Effector memory CD4-positive, alpha-beta T cell (primary cell): ENCODE measurements at regions not wholly inside any gene's neighbourhood (a gene's known extent, or its start where the extent isn't known, plus 50 kb on each side); places are given as distances from the start of the nearest gene placed in this dataset.

ENCODE experiments used
- DNase-seq, 3 donors: peaks; one replicate each; pipeline ENCODE4 v3.0.0-alpha.2; 2020
- H3K27ac ChIP-seq: 2 replicates; pipeline ENCODE4 v1.7.0; 2013; ENCODE audit warnings: mild to moderate bottlenecking, low read length, moderate library complexity; ENCODE audit not compliant: insufficient read depth, poor library complexity, severe bottlenecking
- H3K27me3 ChIP-seq: replicated peaks from 2 replicates; pipeline ENCODE4 v1.7.0; 2013; ENCODE audit warnings: mild to moderate bottlenecking, low read length; ENCODE audit not compliant: insufficient read depth, control insufficient read depth, poor library complexity, severe bottlenecking
- H3K36me3 ChIP-seq: 2 replicates; pipeline ENCODE4 v1.7.0; 2013; ENCODE audit warnings: mild to moderate bottlenecking, low read length, moderate library complexity; ENCODE audit not compliant: control insufficient read depth, insufficient read depth
- H3K4me1 ChIP-seq: 2 replicates; pipeline ENCODE4 v1.7.0; 2013; ENCODE audit warnings: low read length, mild to moderate bottlenecking; ENCODE audit not compliant: control insufficient read depth, insufficient read depth, poor library complexity, severe bottlenecking
- H3K4me3 ChIP-seq: 2 replicates; pipeline ENCODE4 v1.7.0; 2013; ENCODE audit warnings: low read length, low read depth, mild to moderate bottlenecking; ENCODE audit not compliant: insufficient read depth, poor library complexity, severe bottlenecking
- H3K9me3 ChIP-seq: 2 replicates; pipeline ENCODE4 v1.7.0; 2013; ENCODE audit warnings: mild to moderate bottlenecking, low read length, moderate library complexity; ENCODE audit not compliant: control insufficient read depth

- no peak for DNase-seq
- Histone ChIP-seq H3K27me3 (no peaks in the 10 kb centered on the region), H3K4me1 (no peaks in the 10 kb centered on the region), H3K27ac (no peak overlapping the region), H3K36me3 (no peaks in the 10 kb centered on the region), H3K4me3 (no peak overlapping the region), H3K9me3 (no peaks in the 10 kb centered on the region)
Observed at GRCh38 chr21:35338281-35338680, 289.2 kb upstream of the RUNX1 start.

GRCh38 chr21:35337573-35337972, 288.5 kb upstream of the RUNX1 start:
- no peak overlapping the region for H3K4me3 ChIP-seq
- no peaks in the 10 kb centered on the region for H3K27me3 ChIP-seq
- no peak overlapping the region for H3K27ac ChIP-seq
- DNase-seq, result no peak
- H3K36me3 ChIP-seq, result no peaks in the 10 kb centered on the region
- no peaks in the 10 kb centered on the region for H3K4me1 ChIP-seq
- H3K9me3 ChIP-seq, result no peaks in the 10 kb centered on the region

- no peak overlapping the region for H3K27ac ChIP-seq
- no peak overlapping the region for H3K4me3 ChIP-seq
- H3K9me3 ChIP-seq, result no peaks in the 10 kb centered on the region
- H3K36me3 ChIP-seq, result no peaks in the 10 kb centered on the region
- no peaks in the 10 kb centered on the region for H3K4me1 ChIP-seq
- H3K27me3 ChIP-seq, result no peaks in the 10 kb centered on the region
- no peak for DNase-seq
Observed at GRCh38 chr21:35336534-35336933, 287.4 kb upstream of the RUNX1 start.

GRCh38 chr21:35335951-35336446, 286.9 kb upstream of the RUNX1 start:
- H3K9me3 ChIP-seq, result no peaks in the 10 kb centered on the region
- no peaks in the 10 kb centered on the region for H3K27me3 ChIP-seq
- no peak for DNase-seq
- H3K4me3 ChIP-seq, result no peak overlapping the region
- no peak overlapping the region for H3K27ac ChIP-seq
- H3K4me1 ChIP-seq, result no peaks in the 10 kb centered on the region
- H3K36me3 ChIP-seq, result no peaks in the 10 kb centered on the region

- H3K27me3 ChIP-seq, result no peaks in the 10 kb centered on the region
- no peak overlapping the region for H3K27ac ChIP-seq
- no peaks in the 10 kb centered on the region for H3K36me3 ChIP-seq
- H3K4me3 ChIP-seq, result no peak overlapping the region
- no peaks in the 10 kb centered on the region for H3K4me1 ChIP-seq
- no peak for DNase-seq
- no peaks in the 10 kb centered on the region for H3K9me3 ChIP-seq
Observed at GRCh38 chr21:35333831-35334618, 284.9 kb upstream of the RUNX1 start.

- Histone ChIP-seq H3K9me3 (no peaks in the 10 kb centered on the region), H3K4me3 (no peak overlapping the region), H3K36me3 (no peaks in the 10 kb centered on the region), H3K4me1 (no peaks in the 10 kb centered on the region), H3K27ac (no peak overlapping the region), H3K27me3 (no peaks in the 10 kb centered on the region)
- no peak for DNase-seq
Observed at GRCh38 chr21:35332841-35333426, 283.8 kb upstream of the RUNX1 start.

- no peaks in the 10 kb centered on the region for H3K36me3 ChIP-seq
- no peak overlapping the region for H3K4me3 ChIP-seq
- no peak for DNase-seq
- H3K4me1 ChIP-seq, result no peaks in the 10 kb centered on the region
- no peaks in the 10 kb centered on the region for H3K9me3 ChIP-seq
- H3K27ac ChIP-seq, result no peak overlapping the region
- no peaks in the 10 kb centered on the region for H3K27me3 ChIP-seq
Observed at GRCh38 chr21:35329940-35330660, 281.0 kb upstream of the RUNX1 start.

GRCh38 chr21:35328856-35329455, 279.9 kb upstream of the RUNX1 start:
- no peaks in the 10 kb centered on the region for H3K36me3 ChIP-seq
- H3K27ac ChIP-seq, result no peak overlapping the region
- DNase-seq, result no peak
- no peaks in the 10 kb centered on the region for H3K4me1 ChIP-seq
- no peaks in the 10 kb centered on the region for H3K9me3 ChIP-seq
- H3K27me3 ChIP-seq, result no peaks in the 10 kb centered on the region
- H3K4me3 ChIP-seq, result no peak overlapping the region

GRCh38 chr21:35326677-35327076, 277.6 kb upstream of the RUNX1 start:
- DNase-seq, result no peak
- H3K9me3 ChIP-seq, result no peaks in the 10 kb centered on the region
- no peaks in the 10 kb centered on the region for H3K4me1 ChIP-seq
- H3K27me3 ChIP-seq, result no peaks in the 10 kb centered on the region
- H3K27ac ChIP-seq, result no peak overlapping the region
- no peak overlapping the region for H3K4me3 ChIP-seq
- no peaks in the 10 kb centered on the region for H3K36me3 ChIP-seq
